ENCODE measurements at regions not wholly inside any gene's neighbourhood (a gene's known extent, or its start where the extent isn't known, plus 50 kb on each side); places are given as distances from the start of the nearest gene placed in this dataset.

DNA sequence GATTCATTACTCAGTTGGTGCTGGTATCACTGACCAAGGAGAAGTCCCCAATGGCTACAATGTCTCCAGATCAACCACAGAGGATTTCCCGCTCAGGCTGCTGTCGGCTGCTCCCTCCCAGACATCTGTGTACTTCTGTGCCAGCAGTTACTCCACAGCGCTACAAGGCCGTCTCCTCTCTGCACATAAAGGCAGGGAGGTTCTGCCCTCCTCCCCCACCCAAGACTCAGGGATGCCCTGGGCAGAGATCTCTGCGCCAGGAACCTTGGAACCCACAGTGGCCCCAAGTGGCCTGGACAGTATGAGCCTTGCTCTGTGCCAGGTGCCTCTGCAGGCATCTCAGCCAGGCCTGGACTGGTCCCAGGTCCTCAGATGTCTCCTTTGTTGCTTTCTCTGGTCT, 193.4 kb upstream of the PRSS58 start:
- Histone ChIP-seq H3K14ac (replicated peaks; ENCODE audit: low read depth, low read length) (no peak overlapping the region), H3K9me3 (ENCODE audit: control insufficient read depth, insufficient read depth, low read length) (no peaks in the 10 kb centered on the region), H3K4me3 (ENCODE audit: insufficient read depth, low read depth, low read length) (no peak overlapping the region), H2AFZ (replicated peaks; ENCODE audit: low read length, poor library complexity) (no peak overlapping the region), H3K4me1 (ENCODE audit: control insufficient read depth, insufficient read depth, low read length) (no peaks in the 10 kb centered on the region), H3K4me2 (ENCODE audit: low read depth, low read length) (no peak overlapping the region), H3K27me3 (ENCODE audit: control insufficient read depth, insufficient read depth, low read length) (no peaks in the 10 kb centered on the region), H2AK9ac (replicated peaks; ENCODE audit: low read depth, low read length, poor library complexity) (no peak overlapping the region), H2AK5ac (ENCODE audit: low read depth, low read length) (no peak overlapping the region), H3K9me1 (ENCODE audit: insufficient read depth, low read length) (no peaks in the 10 kb centered on the region), H4K5ac (ENCODE audit: low read depth, low read length) (no peak overlapping the region), H2BK20ac (ENCODE audit: low read depth, low read length) (no peak overlapping the region), H2BK5ac (ENCODE audit: low read depth, low read length, poor library complexity, severe bottlenecking) (no peak overlapping the region), H2BK120ac (ENCODE audit: low read depth, low read length) (no peak overlapping the region), H3K36me3 (ENCODE audit: control insufficient read depth, insufficient read depth, low read length) (no peaks in the 10 kb centered on the region), H3K9ac (ENCODE audit: low read depth, low read length) (no peak overlapping the region), H4K20me1 (ENCODE audit: insufficient read depth, low read length) (no peaks in the 10 kb centered on the region), H3K23ac (ENCODE audit: low read depth, low read length) (no peak overlapping the region), H3K79me1 (ENCODE audit: low read depth in 1 of 2, low read length in 2 of 2) (no peaks in the 10 kb centered on the region), H4K8ac (ENCODE audit: low read depth in 2 of 2, low read length in 2 of 2) (no peak overlapping the region), H3K56ac (ENCODE audit: extremely low read depth, insufficient read depth, low read length) (no peak overlapping the region), H4K91ac (ENCODE audit: insufficient read depth, low read depth, low read length) (no peak overlapping the region), H3K4ac (ENCODE audit: low read depth, low read length) (no peak overlapping the region), H2BK15ac (ENCODE audit: low read depth, low read length) (no peak overlapping the region), H3K18ac (ENCODE audit: low read depth, low read length) (no peak overlapping the region), H3K27ac (ENCODE audit: insufficient read depth, low read length) (no peak overlapping the region)
- 83% methylated on average over 2 of the region's 5 CpGs; no CpG with 5 or more reads in 1 of the 2 experiments for WGBS, 2 experiments (ENCODE audit: extremely low coverage in 2 of 2, insufficient read length in 1 of 2)
- dilution Hi-C loops (cut with HindIII; ENCODE audit: low sequenced_read_pairs, unreplicated experiment) (no loop called here), in situ Hi-C loops (cut with MboI; ENCODE audit: low sequenced_read_pairs) (no loop called here), intact Hi-C loops (cut with micrococcal nuclease) (no loop called here)
- no peak for DNase-seq
- TF ChIP-seq MAZ (IDR thresholded peaks at IDR 0.05; ENCODE audit: borderline replicate concordance, low read depth, low read length) (no peak), RAD21 (IDR thresholded peaks at IDR 0.05; ENCODE audit: low read length) (no peak), NFE2L2 (IDR thresholded peaks at IDR 0.05; ENCODE audit: low read depth, low read length) (no peak), CHD1 (IDR thresholded peaks at IDR 0.05; ENCODE audit: low read depth, low read length) (no peak), FOS (IDR thresholded peaks at IDR 0.05; ENCODE audit: low read depth, low read length) (no peak), SMC3 (IDR thresholded peaks at IDR 0.05; ENCODE audit: low read depth, low read length) (no peak), MXI1 (IDR thresholded peaks at IDR 0.05; ENCODE audit: borderline replicate concordance, low read depth, low read length) (no peak), MAFK (IDR thresholded peaks at IDR 0.05; ENCODE audit: low read depth, low read length) (no peak)
- TF ChIP-seq, protein P1, sequence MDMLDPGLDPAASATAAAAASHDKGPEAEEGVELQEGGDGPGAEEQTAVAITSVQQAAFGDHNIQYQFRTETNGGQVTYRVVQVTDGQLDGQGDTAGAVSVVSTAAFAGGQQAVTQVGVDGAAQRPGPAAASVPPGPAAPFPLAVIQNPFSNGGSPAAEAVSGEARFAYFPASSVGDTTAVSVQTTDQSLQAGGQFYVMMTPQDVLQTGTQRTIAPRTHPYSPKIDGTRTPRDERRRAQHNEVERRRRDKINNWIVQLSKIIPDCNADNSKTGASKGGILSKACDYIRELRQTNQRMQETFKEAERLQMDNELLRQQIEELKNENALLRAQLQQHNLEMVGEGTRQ (IDR thresholded peaks at IDR 0.05; ENCODE audit: low read depth, low read length) = no peak
- TF ChIP-seq, protein P2, sequence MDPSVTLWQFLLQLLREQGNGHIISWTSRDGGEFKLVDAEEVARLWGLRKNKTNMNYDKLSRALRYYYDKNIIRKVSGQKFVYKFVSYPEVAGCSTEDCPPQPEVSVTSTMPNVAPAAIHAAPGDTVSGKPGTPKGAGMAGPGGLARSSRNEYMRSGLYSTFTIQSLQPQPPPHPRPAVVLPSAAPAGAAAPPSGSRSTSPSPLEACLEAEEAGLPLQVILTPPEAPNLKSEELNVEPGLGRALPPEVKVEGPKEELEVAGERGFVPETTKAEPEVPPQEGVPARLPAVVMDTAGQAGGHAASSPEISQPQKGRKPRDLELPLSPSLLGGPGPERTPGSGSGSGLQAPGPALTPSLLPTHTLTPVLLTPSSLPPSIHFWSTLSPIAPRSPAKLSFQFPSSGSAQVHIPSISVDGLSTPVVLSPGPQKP (IDR thresholded peaks at IDR 0.05; ENCODE audit: borderline replicate concordance, low read depth, low read length) = no peak
- TF ChIP-seq, protein P3, sequence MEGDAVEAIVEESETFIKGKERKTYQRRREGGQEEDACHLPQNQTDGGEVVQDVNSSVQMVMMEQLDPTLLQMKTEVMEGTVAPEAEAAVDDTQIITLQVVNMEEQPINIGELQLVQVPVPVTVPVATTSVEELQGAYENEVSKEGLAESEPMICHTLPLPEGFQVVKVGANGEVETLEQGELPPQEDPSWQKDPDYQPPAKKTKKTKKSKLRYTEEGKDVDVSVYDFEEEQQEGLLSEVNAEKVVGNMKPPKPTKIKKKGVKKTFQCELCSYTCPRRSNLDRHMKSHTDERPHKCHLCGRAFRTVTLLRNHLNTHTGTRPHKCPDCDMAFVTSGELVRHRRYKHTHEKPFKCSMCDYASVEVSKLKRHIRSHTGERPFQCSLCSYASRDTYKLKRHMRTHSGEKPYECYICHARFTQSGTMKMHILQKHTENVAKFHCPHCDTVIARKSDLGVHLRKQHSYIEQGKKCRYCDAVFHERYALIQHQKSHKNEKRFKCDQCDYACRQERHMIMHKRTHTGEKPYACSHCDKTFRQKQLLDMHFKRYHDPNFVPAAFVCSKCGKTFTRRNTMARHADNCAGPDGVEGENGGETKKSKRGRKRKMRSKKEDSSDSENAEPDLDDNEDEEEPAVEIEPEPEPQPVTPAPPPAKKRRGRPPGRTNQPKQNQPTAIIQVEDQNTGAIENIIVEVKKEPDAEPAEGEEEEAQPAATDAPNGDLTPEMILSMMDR (conservative IDR thresholded peaks at IDR 0.05; ENCODE audit: low read depth, low read length) = no peak
- ATAC-seq (ENCODE audit: low read depth) = no peak
- BruUV-seq (replicated peaks) = no TSS peak
- ChIA-PET CTCF (no interaction called here), POLR2A (ENCODE audit: unreplicated experiment) (no interaction called here)
